ENCODE measurements at regions not wholly inside any gene's neighbourhood (a gene's known extent, or its start where the extent isn't known, plus 50 kb on each side); places are given as distances from the start of the nearest gene placed in this dataset.
"Not testable (repeated sequence)": the region's sequence is repeated elsewhere in the genome, so short reads cannot be mapped to it uniquely, and the experiment has no call there.

- H3K9me3 ChIP-seq; ATAC-seq (replicated peaks in 1 of 4); H3K9me3 Mint-ChIP-seq; H3K4me1 Mint-ChIP-seq; H3K4me3 ChIP-seq (ENCODE audit: control insufficient read depth in 1 of 2, extremely low read depth in 1 of 2, low read length in 1 of 2); H3K27ac Mint-ChIP-seq; H3K4me1 ChIP-seq (ENCODE audit: control insufficient read depth in 1 of 2, extremely low read depth in 1 of 2, insufficient read depth in 2 of 2, low read length in 2 of 2); CTCF ChIA-PET; H3K36me3 Mint-ChIP-seq; H3K27ac ChIP-seq (ENCODE audit: low read length); H3K36me3 ChIP-seq (ENCODE audit: control insufficient read depth in 2 of 2, extremely low read depth in 1 of 2, insufficient read depth in 1 of 2, low read length in 1 of 2); POLR2A ChIA-PET; H3K4me3 Mint-ChIP-seq; H3K27me3 ChIP-seq (replicated peaks in 1 of 2; ENCODE audit: control insufficient read depth in 2 of 2, extremely low read depth in 1 of 2, insufficient read depth in 2 of 2, low read length in 1 of 2); H3K27me3 Mint-ChIP-seq; DNase-seq: not testable (repeated sequence)
- no CpG with 5 or more reads among the region's 3 CpGs for WGBS (ENCODE audit: insufficient coverage)
Observed at GRCh38 chr10:45902324-45902723, 55.0 kb upstream of the AGAP4 start.

- POLR2A ChIA-PET; H3K4me1 Mint-ChIP-seq; H3K27me3 Mint-ChIP-seq; H3K4me3 Mint-ChIP-seq; H3K27ac Mint-ChIP-seq; DNase-seq; H3K9me3 Mint-ChIP-seq; H3K36me3 Mint-ChIP-seq; H3K27me3 ChIP-seq (replicated peaks in 1 of 2; ENCODE audit: control insufficient read depth in 2 of 2, extremely low read depth in 1 of 2, insufficient read depth in 2 of 2, low read length in 1 of 2); ATAC-seq (replicated peaks in 1 of 4); H3K27ac ChIP-seq (ENCODE audit: low read length); H3K36me3 ChIP-seq (ENCODE audit: control insufficient read depth in 2 of 2, extremely low read depth in 1 of 2, insufficient read depth in 1 of 2, low read length in 1 of 2); H3K9me3 ChIP-seq; H3K4me3 ChIP-seq (ENCODE audit: control insufficient read depth in 1 of 2, extremely low read depth in 1 of 2, low read length in 1 of 2); CTCF ChIA-PET; H3K4me1 ChIP-seq (ENCODE audit: control insufficient read depth in 1 of 2, extremely low read depth in 1 of 2, insufficient read depth in 2 of 2, low read length in 2 of 2): not testable (repeated sequence)
- WGBS (ENCODE audit: insufficient coverage) = no CpG with 5 or more reads among the region's 3 CpGs
Observed at GRCh38 chr10:45903614-45904013, 56.3 kb upstream of the AGAP4 start.

DNA sequence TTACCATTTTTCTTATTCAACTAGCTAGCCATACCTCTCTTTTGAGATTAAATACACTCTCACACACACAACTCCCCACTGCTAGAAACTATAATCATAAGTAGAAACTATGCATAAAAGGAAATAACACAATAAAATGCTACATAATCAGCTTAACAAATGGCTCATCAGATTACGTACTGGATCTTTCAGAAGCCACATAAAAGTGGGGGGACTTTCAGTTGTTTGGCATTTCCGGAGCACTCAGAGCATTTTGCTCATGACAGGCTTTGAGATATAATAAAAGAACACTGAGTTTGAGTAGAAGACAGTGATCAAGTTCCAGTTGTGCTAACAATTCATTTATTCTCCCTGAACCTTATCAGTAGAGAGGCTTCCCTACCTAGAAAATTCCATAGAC lies 56.8 kb upstream of the AGAP4 start:
- H3K9me3 Mint-ChIP-seq; CTCF ChIA-PET; H3K27ac ChIP-seq (ENCODE audit: low read length); H3K36me3 Mint-ChIP-seq; H3K4me1 ChIP-seq (ENCODE audit: control insufficient read depth in 1 of 2, extremely low read depth in 1 of 2, insufficient read depth in 2 of 2, low read length in 2 of 2); H3K27ac Mint-ChIP-seq; H3K4me1 Mint-ChIP-seq; H3K4me3 Mint-ChIP-seq; DNase-seq; POLR2A ChIA-PET; H3K27me3 Mint-ChIP-seq; H3K27me3 ChIP-seq (replicated peaks in 1 of 2; ENCODE audit: control insufficient read depth in 2 of 2, extremely low read depth in 1 of 2, insufficient read depth in 2 of 2, low read length in 1 of 2); H3K9me3 ChIP-seq; H3K4me3 ChIP-seq (ENCODE audit: control insufficient read depth in 1 of 2, extremely low read depth in 1 of 2, low read length in 1 of 2); H3K36me3 ChIP-seq (ENCODE audit: control insufficient read depth in 2 of 2, extremely low read depth in 1 of 2, insufficient read depth in 1 of 2, low read length in 1 of 2): not testable (repeated sequence)
- no CpG with 5 or more reads among the region's 2 CpGs for WGBS (ENCODE audit: insufficient coverage)
- peak in 1 of 4 experiments; percentile 36 for ATAC-seq (replicated peaks in 1 of 4)

GRCh38 chr10:45913205-45913604 lies 59.1 kb upstream of the TIMM23 start:
- H3K36me3 ChIP-seq (ENCODE audit: control insufficient read depth in 2 of 2, extremely low read depth in 1 of 2, insufficient read depth in 1 of 2, low read length in 1 of 2); CTCF ChIA-PET; H3K27me3 ChIP-seq (replicated peaks in 1 of 2; ENCODE audit: control insufficient read depth in 2 of 2, extremely low read depth in 1 of 2, insufficient read depth in 2 of 2, low read length in 1 of 2); DNase-seq; H3K4me1 ChIP-seq (ENCODE audit: control insufficient read depth in 1 of 2, extremely low read depth in 1 of 2, insufficient read depth in 2 of 2, low read length in 2 of 2); H3K27me3 Mint-ChIP-seq; H3K9me3 ChIP-seq; H3K4me3 ChIP-seq (ENCODE audit: control insufficient read depth in 1 of 2, extremely low read depth in 1 of 2, low read length in 1 of 2); H3K27ac ChIP-seq (ENCODE audit: low read length); H3K9me3 Mint-ChIP-seq; H3K4me3 Mint-ChIP-seq; POLR2A ChIA-PET; H3K27ac Mint-ChIP-seq; H3K4me1 Mint-ChIP-seq; ATAC-seq (replicated peaks in 1 of 4): not testable (repeated sequence)
- no CpG with 5 or more reads among the region's 3 CpGs for WGBS (ENCODE audit: insufficient coverage)
- H3K36me3 Mint-ChIP-seq = peaks cover 11% of the 10 kb centered on the region

DNA sequence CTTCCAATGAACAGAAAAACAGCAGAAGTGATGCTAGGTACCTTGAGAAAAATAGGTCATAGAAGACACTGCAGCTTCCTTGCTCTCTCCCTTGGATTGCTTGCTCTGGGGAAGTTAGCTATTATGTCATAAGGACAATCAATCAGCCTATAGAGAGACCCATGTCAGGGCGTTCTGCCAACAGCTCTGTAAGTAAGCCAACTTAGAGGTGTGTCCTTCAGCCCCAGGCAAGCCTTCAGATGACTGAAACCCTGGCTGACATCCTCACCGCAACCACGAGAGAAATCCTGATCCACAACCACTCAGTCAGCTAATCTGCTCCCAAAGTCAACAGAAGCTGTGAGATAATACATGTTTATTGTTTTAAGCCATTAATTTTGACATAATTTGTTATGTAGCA lies 57.5 kb upstream of the TIMM23 start:
- H3K9me3 ChIP-seq; H3K4me1 ChIP-seq (ENCODE audit: control insufficient read depth in 1 of 2, extremely low read depth in 1 of 2, insufficient read depth in 2 of 2, low read length in 2 of 2); CTCF ChIA-PET; H3K4me3 ChIP-seq (ENCODE audit: control insufficient read depth in 1 of 2, extremely low read depth in 1 of 2, low read length in 1 of 2); H3K27me3 Mint-ChIP-seq; H3K27ac Mint-ChIP-seq; DNase-seq; H3K27ac ChIP-seq (ENCODE audit: low read length); H3K36me3 ChIP-seq (ENCODE audit: control insufficient read depth in 2 of 2, extremely low read depth in 1 of 2, insufficient read depth in 1 of 2, low read length in 1 of 2); H3K27me3 ChIP-seq (replicated peaks in 1 of 2; ENCODE audit: control insufficient read depth in 2 of 2, extremely low read depth in 1 of 2, insufficient read depth in 2 of 2, low read length in 1 of 2); H3K4me3 Mint-ChIP-seq; H3K4me1 Mint-ChIP-seq; ATAC-seq (replicated peaks in 1 of 4); H3K9me3 Mint-ChIP-seq; POLR2A ChIA-PET: not testable (repeated sequence)
- no CpG with 5 or more reads among the region's 3 CpGs for WGBS (ENCODE audit: insufficient coverage)
- H3K36me3 Mint-ChIP-seq = peaks cover 10% of the 10 kb centered on the region

DNA sequence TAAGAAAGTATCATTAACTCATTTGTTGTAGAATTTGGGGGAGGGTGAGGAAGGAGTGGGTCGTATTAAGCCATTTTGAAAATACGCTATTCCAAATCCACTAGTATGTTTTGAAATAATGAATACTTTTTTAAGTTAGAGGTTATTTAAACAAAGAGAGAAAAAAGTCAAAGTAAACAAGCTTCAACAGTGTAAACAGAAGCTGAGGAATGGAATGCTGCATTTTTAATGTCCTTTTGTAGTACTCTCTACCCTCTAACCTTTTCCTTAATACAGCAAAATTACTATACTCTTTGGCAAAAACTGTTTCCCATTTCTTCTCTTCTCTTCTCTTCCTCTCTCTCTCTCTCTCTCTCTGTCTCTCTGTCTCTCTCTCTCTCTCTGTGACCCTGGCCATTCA lies 56.7 kb upstream of the TIMM23 start:
- H3K4me3 Mint-ChIP-seq; H3K4me1 ChIP-seq (ENCODE audit: control insufficient read depth in 1 of 2, extremely low read depth in 1 of 2, insufficient read depth in 2 of 2, low read length in 2 of 2); H3K4me1 Mint-ChIP-seq; H3K9me3 Mint-ChIP-seq; H3K4me3 ChIP-seq (ENCODE audit: control insufficient read depth in 1 of 2, extremely low read depth in 1 of 2, low read length in 1 of 2); H3K9me3 ChIP-seq; ATAC-seq (replicated peaks in 1 of 4); H3K27ac Mint-ChIP-seq; H3K36me3 ChIP-seq (ENCODE audit: control insufficient read depth in 2 of 2, extremely low read depth in 1 of 2, insufficient read depth in 1 of 2, low read length in 1 of 2); H3K27me3 Mint-ChIP-seq; H3K27ac ChIP-seq (ENCODE audit: low read length); H3K27me3 ChIP-seq (replicated peaks in 1 of 2; ENCODE audit: control insufficient read depth in 2 of 2, extremely low read depth in 1 of 2, insufficient read depth in 2 of 2, low read length in 1 of 2); POLR2A ChIA-PET; DNase-seq: not testable (repeated sequence)
- CTCF ChIA-PET = interaction anchor here in 1 of 2 donors (0.7 kb wide), 1 partner anchor 169 kb away, joined by 3 read pairs; no protein-coding TSS in a partner anchor
- H3K36me3 Mint-ChIP-seq = peaks cover 14% of the 10 kb centered on the region
- WGBS (ENCODE audit: insufficient coverage) = no CpG with 5 or more reads among the region's 2 CpGs

- H3K27me3 ChIP-seq (replicated peaks in 1 of 2; ENCODE audit: control insufficient read depth in 2 of 2, extremely low read depth in 1 of 2, insufficient read depth in 2 of 2, low read length in 1 of 2); CTCF ChIA-PET; H3K27me3 Mint-ChIP-seq; H3K9me3 ChIP-seq; H3K4me3 Mint-ChIP-seq; H3K27ac ChIP-seq (ENCODE audit: low read length); H3K9me3 Mint-ChIP-seq; H3K27ac Mint-ChIP-seq; ATAC-seq (replicated peaks in 1 of 4); DNase-seq; H3K4me1 Mint-ChIP-seq; H3K4me3 ChIP-seq (ENCODE audit: control insufficient read depth in 1 of 2, extremely low read depth in 1 of 2, low read length in 1 of 2); POLR2A ChIA-PET; H3K4me1 ChIP-seq (ENCODE audit: control insufficient read depth in 1 of 2, extremely low read depth in 1 of 2, insufficient read depth in 2 of 2, low read length in 2 of 2); H3K36me3 ChIP-seq (ENCODE audit: control insufficient read depth in 2 of 2, extremely low read depth in 1 of 2, insufficient read depth in 1 of 2, low read length in 1 of 2): not testable (repeated sequence)
- H3K36me3 Mint-ChIP-seq = peaks cover 13% of the 10 kb centered on the region
- no CpG with 5 or more reads among the region's 3 CpGs for WGBS (ENCODE audit: insufficient coverage)
Observed at GRCh38 chr10:45920876-45921275, 51.4 kb upstream of the TIMM23 start.
